ENCODE measurements at regions not wholly inside any gene's neighbourhood (a gene's known extent, or its start where the extent isn't known, plus 50 kb on each side); places are given as distances from the start of the nearest gene placed in this dataset.

GRCh38 chr3:115336836-115337235 is 189.7 kb upstream of the ZBTB20 start:
- DNase-seq (ENCODE audit: low spot score in 2 of 2) = no peak
- intact Hi-C loops (cut with DNase I; ENCODE audit: low total_unique reads) = no loop called here
- 60% methylated on average over 4 of the region's 4 CpGs for WGBS, 2 donors
- TF ChIP-seq POLR2A (IDR thresholded peaks at IDR 0.05) (no peak), CTCF (IDR thresholded peaks at IDR 0.05) (no peak)
- no peak overlapping the region for H3K4me3 ChIP-seq (ENCODE audit: low read depth, poor library complexity, severe bottlenecking)

- no peak for DNase-seq (ENCODE audit: low spot score in 2 of 2)
- intact Hi-C loops (cut with DNase I; ENCODE audit: low total_unique reads) = no loop called here
- no peak overlapping the region for H3K4me3 ChIP-seq (ENCODE audit: low read depth, poor library complexity, severe bottlenecking)
- no peak for TF ChIP-seq POLR2A (IDR thresholded peaks at IDR 0.05)
- no peak for TF ChIP-seq CTCF (IDR thresholded peaks at IDR 0.05)
- 61 to 67% methylated on average over 4 of the region's 4 CpGs for WGBS, 2 donors
Observed at GRCh38 chr3:115340586-115340985, 193.5 kb upstream of the ZBTB20 start.

GRCh38 chr3:115341208-115341607 is 194.1 kb upstream of the ZBTB20 start:
- 30 to 57% methylated on average over 1 of the region's 1 CpG for WGBS, 2 donors
- H3K4me3 ChIP-seq (ENCODE audit: low read depth, poor library complexity, severe bottlenecking) = no peak overlapping the region
- DNase-seq (ENCODE audit: low spot score in 2 of 2) = no peak
- intact Hi-C loops (cut with DNase I; ENCODE audit: low total_unique reads) = no loop called here
- TF ChIP-seq POLR2A (IDR thresholded peaks at IDR 0.05) (no peak), CTCF (IDR thresholded peaks at IDR 0.05) (no peak)

GRCh38 chr3:115347737-115348136 is 200.6 kb upstream of the ZBTB20 start:
- intact Hi-C loops (cut with DNase I; ENCODE audit: low total_unique reads) = no loop called here
- no peak for TF ChIP-seq POLR2A (IDR thresholded peaks at IDR 0.05)
- TF ChIP-seq CTCF (IDR thresholded peaks at IDR 0.05) = no peak
- no peak for DNase-seq (ENCODE audit: low spot score in 2 of 2)
- H3K4me3 ChIP-seq (ENCODE audit: low read depth, poor library complexity, severe bottlenecking) = no peak overlapping the region
- WGBS, 2 donors = 24 to 62% methylated on average over 2 of the region's 2 CpGs

GRCh38 chr3:115348412-115348811 is 201.3 kb upstream of the ZBTB20 start:
- 70 to 75% methylated on average over 3 of the region's 3 CpGs for WGBS, 2 donors
- H3K4me3 ChIP-seq (ENCODE audit: low read depth, poor library complexity, severe bottlenecking) = no peak overlapping the region
- no peak for DNase-seq (ENCODE audit: low spot score in 2 of 2)
- TF ChIP-seq CTCF (IDR thresholded peaks at IDR 0.05) = no peak
- TF ChIP-seq POLR2A (IDR thresholded peaks at IDR 0.05) = no peak
- intact Hi-C loops (cut with DNase I; ENCODE audit: low total_unique reads) = no loop called here

- no peak for DNase-seq (ENCODE audit: low spot score in 2 of 2)
- intact Hi-C loops (cut with DNase I; ENCODE audit: low total_unique reads) = no loop called here
- no peak overlapping the region for H3K4me3 ChIP-seq (ENCODE audit: low read depth, poor library complexity, severe bottlenecking)
- 89 to 92% methylated on average over 4 of the region's 4 CpGs for WGBS, 2 donors
- TF ChIP-seq POLR2A (IDR thresholded peaks at IDR 0.05) (no peak), CTCF (IDR thresholded peaks at IDR 0.05) (no peak)
Observed at GRCh38 chr3:115348951-115349745, 202.1 kb upstream of the ZBTB20 start.
